22Rv1 (cell line): ENCODE measurements at regions not wholly inside any gene's neighbourhood (a gene's known extent, or its start where the extent isn't known, plus 50 kb on each side); places are given as distances from the start of the nearest gene placed in this dataset.

Experiments used
- H3K27ac ChIP-seq: fragments of 450-650 bp; 2 replicates; pipeline ENCODE4 v1.5.1; 2017
- ZFX ChIP-seq: fragments of 450-650 bp; IDR thresholded peaks from 2 replicates; pipeline ENCODE4 v1.6.1; 2017; ENCODE audit warnings: antibody characterized with exemption, borderline replicate concordance
- TF ChIP-seq, protein P1 (sequence below): fragments of 450-650 bp; IDR thresholded peaks from 2 replicates; pipeline ENCODE4 v1.5.1; 2017; ENCODE audit warnings: mild to moderate bottlenecking

- H3K27ac ChIP-seq, result no peak overlapping the region
- TF ChIP-seq, protein P1, sequence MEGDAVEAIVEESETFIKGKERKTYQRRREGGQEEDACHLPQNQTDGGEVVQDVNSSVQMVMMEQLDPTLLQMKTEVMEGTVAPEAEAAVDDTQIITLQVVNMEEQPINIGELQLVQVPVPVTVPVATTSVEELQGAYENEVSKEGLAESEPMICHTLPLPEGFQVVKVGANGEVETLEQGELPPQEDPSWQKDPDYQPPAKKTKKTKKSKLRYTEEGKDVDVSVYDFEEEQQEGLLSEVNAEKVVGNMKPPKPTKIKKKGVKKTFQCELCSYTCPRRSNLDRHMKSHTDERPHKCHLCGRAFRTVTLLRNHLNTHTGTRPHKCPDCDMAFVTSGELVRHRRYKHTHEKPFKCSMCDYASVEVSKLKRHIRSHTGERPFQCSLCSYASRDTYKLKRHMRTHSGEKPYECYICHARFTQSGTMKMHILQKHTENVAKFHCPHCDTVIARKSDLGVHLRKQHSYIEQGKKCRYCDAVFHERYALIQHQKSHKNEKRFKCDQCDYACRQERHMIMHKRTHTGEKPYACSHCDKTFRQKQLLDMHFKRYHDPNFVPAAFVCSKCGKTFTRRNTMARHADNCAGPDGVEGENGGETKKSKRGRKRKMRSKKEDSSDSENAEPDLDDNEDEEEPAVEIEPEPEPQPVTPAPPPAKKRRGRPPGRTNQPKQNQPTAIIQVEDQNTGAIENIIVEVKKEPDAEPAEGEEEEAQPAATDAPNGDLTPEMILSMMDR, result no peak
- TF ChIP-seq ZFX, result no peak
Observed at GRCh38 chr11:119520400-119520799, 97.4 kb upstream of the THY1 start.

GRCh38 chr11:119519796-119520195 lies 96.8 kb upstream of the THY1 start:
- TF ChIP-seq, protein P1, result no peak
- TF ChIP-seq ZFX, result no peak
- H3K27ac ChIP-seq, result no peak overlapping the region

- H3K27ac ChIP-seq, result no peak overlapping the region
- no peak for TF ChIP-seq ZFX
- TF ChIP-seq, protein P1, result no peak
Observed at GRCh38 chr11:119518746-119519730, 96.1 kb upstream of the THY1 start.

DNA sequence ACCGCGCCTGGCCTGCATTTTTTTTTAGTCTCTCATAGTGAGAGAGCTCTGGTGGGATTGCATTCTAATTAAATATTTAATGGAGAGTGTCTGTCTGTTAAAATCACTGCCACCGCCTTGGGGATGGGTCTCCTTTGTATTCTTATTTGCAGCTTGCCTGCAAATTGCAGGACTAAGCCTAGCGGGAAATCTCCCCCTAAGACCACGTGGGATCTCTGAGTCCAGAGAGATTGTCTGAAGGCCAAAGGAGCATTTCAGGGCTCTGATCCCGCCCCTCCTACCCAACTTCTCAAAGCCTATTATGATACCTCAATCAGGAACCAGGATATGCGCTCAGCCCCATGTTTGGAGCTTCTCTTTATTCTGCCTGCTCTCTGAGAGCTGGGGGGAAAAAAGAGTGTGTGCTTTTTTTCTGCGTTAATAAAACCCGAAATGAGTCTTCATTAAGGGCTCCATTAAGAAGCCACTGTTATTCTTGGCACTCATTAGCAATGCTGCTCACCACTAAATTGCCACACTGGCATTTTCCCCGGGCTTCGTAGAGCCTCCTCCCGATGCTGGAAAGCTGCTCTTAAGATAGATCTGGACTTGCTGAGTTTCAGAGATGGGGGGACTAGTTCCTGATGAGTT lies 92.9 kb upstream of the THY1 start:
- TF ChIP-seq, protein P1, result no peak
- no peak for TF ChIP-seq ZFX
- H3K27ac ChIP-seq, result no peak overlapping the region

DNA sequence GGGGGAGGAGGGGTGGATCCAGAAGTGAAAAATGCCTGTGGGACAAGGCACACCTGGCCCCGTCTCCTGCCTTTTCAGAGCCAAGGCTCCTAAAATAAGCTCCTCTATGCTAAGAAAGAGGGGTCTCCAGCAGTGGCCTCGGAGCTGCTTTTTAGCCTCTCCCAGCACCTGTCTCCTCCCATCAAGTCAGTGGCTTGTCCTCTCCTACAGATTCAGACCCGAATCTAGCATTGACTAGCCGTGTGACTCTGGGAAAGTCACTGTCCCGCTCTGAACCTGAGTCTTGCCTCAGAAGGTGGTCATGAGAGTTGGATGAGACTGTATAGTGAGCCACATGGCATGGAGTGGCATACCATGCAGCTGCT lies 90.8 kb upstream of the THY1 start:
- H3K27ac ChIP-seq, result no peak overlapping the region
- no peak for TF ChIP-seq ZFX
- TF ChIP-seq, protein P1, result no peak

DNA sequence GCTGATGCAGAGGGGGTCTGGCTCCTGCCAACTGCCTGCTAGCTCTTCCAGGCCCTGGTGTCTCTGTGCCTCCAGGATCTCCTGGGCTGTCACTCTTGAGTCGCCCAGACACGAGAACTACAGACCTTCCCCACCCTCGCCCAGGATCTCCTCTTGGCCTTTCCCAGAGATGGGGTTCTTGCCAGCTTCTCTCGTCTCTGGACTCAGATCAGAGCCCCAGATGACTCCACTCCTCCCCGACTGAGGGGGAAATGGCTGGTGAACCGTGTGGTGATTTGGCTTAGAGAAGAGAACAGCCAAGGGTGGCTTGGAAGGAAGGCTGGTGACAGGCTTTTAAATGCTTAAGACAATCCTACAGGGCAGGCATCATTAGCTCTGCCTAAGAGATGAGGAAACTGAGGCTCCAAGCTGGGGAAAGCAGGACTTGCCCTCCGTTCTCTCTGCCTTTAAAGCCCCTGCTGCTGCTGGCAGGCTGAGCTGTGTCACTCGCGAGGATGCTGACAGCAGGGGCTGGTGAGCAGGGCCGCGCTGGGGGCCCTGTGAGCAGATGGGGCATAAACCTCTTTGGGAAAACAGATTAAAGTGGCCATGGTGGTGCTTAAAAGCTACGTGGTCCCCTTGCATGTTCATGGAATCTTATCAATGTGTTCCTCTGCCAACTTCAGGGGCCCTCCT lies 90.3 kb upstream of the THY1 start:
- no peak overlapping the region for H3K27ac ChIP-seq
- TF ChIP-seq, protein P1, result no peak
- no peak for TF ChIP-seq ZFX
